HG03460 (cell line): ENCODE measurements at regions not wholly inside any gene's neighbourhood (a gene's known extent, or its start where the extent isn't known, plus 50 kb on each side); places are given as distances from the start of the nearest gene placed in this dataset.

Experiments
- ATAC-seq: cut with Tn5 transposase; IDR thresholded peaks from one replicate; pipeline ENCODE4 v1.9.1; 2021; ENCODE audit not compliant: unreplicated experiment

GRCh38 chr7:33750177-33750576 is 155.2 kb upstream of the BMPER start:
- ATAC-seq = peak; percentile 56

GRCh38 chr7:33751443-33751842 is 153.9 kb upstream of the BMPER start:
- no peak for ATAC-seq

DNA sequence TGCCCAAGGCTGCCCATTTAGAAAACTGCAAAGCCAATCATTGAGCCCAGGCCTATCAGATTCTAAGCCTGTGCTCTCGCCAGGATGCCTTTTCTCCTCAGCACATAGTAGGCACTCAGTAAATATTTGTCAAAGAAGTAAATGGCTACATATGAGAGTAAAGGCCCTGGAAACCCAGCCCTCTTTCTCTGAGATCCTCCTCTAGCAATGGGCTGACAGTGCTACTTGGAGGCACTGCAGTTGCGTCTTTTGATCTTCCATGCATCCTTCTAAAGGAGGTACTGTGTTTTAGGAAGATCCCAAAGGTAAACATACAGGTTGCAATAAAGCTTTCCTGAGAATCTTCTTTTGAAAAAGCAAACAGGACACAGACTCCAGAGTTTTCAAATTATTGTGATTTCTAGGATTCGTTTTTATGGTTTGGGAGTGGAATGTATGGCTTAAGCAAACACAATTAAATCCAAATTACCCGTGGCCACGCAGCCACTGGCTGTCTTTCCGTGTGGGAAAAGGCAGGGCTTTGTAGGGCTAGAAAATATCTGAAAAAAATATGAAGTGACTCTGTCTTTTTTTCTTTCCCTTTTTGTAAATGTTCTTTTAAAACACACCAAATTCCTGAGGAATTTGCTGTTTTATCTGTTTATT is 151.3 kb upstream of the BMPER start:
- ATAC-seq = no peak

- ATAC-seq = no peak
Observed at GRCh38 chr7:33754933-33755928, 150.1 kb upstream of the BMPER start.

DNA sequence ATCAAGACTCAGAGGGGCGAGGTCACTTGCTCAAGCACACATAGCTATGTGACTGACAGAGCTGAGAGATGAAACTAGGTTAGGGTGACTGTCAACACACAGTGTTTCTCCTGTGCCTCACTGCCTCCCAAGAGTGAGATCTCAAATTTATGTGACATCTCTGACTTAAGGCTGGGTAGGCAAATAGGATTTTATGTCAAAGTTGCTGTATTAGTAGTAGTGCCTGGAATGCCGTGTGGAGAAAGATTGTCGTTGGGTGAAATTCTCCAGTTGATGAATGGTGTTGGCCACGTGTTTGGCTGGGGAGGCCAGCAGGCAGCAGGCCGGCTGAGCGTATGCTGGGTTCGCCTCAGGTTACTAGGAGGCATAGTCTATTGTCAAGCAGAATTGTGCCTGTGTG is 148.3 kb upstream of the BMPER start:
- no peak for ATAC-seq

DNA sequence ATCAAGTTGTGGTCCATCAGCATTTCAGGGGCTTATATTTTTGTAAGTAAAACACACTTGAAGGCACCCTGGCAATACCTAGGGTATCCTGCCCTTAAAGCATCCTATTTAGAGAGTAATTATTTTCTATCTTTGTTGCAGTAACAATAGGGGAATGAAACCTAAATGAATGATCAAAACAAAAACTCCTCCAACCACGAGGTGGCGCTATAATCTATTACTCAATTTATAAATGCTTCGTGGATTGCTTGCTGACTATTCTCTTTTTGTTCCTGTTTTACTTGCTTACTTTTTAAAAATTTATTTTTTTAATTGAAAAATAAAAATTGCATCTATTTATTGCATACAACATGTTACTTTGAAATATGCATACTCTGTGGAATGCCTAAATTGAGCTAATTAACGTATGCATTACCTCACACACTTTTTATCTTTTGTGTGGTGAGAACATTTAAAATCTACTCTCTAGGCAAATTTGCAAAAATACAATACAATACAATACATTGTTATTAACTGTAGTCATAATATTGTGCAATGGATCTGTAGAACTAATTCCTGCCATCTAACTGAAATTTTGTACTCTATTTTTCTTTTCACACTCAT is 147.7 kb upstream of the BMPER start:
- no peak for ATAC-seq

DNA sequence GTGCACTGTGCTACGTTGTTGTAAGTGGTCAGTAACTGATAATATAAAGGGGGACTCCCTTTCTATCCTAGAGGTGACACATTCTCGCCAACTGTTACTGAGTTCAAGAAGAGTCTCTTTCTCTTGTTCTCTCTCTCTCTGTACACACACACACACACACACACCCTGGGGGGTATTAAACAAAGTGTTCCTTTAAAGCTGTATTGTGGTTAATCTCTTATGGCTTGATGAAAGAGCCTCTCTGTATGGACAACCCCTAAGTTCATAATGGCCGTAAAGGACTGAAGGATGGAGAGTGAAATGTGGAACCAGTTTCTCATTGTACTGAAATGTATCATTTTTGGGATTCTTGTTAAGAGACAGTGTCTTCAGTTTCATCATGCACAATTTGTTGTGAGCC is 145.2 kb upstream of the BMPER start:
- no peak for ATAC-seq

- ATAC-seq = no peak
Observed at GRCh38 chr7:33760834-33761233, 144.5 kb upstream of the BMPER start.

DNA sequence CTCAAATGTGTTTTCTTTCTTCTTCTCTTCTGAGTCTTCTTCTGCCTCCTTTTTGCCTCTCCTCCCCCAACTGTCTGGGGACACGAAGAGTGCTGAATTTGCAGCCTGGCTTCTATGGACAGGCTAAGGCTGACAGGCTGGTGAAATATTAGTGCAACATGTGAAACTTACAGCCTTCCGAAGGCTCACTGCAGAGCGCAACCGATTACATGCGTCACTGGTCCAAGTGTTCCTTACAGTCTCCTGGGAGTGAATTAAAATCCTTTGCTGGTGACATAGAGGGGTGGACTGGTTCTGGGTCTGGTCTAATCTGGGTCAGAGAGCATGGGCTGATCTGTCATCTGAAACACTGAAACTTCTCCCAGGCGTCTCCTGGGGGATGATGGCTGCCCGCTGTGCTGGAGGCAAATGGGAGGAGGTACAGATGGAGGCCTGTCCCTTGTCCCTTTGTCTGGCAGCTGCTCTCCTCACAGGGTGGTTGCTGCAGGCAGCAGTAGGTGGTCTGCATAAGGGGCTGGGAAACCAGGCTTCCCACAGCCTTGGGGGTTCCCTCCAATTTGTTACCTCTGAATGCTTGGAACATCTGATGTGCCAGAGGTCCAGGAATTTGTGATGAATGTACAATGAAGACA is 143.8 kb upstream of the BMPER start:
- no peak for ATAC-seq

DNA sequence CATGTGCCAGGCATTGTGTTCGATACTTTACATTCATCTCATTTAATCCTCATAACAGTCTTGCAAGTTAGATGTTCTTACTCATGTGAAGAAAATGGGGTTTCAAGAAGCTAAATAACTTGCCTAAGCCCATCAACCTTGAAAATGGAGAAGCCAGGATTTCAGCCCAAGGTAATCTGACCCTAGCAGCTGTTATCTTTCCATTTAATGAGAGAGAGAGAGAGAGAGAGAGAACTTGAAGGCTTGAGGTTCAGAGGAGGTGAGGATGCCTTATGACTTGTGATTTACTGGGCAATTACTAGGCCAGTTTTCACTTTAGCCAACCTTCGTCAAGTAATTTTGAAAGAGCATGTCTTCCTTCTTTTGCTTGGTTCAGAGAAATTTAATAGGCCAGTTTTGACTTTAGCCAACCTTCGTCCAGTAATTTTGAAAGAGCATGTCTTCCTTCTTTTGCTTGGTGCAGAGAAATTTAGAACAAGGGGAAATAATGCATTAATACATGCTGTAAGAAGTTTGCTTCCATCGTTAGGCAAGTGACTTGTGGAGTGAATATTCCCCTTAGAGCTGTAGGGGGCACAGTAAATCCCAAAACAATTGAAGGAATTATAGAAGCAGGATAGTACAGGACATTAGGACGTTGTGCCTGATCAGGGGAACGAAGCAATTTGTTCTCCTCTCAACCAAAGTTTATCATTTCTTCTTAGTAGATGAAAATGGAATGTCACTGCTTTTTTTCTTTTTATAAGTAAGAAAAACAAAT is 143.0 kb upstream of the BMPER start:
- no peak for ATAC-seq

DNA sequence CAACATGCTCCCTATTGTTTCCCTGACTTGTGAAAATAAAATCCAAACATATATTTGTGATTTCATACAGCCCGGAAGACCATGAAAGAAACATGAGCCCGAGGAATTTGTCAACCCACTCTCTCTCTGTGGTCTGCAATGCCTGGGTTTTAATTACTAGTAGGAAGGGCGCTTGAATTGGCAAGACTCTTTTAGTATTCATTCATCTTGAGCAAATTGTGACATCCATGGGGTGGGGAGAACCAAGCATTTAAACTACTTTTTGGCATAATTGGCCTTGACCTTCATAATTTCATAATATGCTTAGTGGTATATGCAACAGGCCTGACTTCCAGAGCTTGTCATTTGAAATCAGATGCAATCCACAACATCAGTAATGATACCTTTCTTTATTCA is 142.4 kb upstream of the BMPER start:
- no peak for ATAC-seq

DNA sequence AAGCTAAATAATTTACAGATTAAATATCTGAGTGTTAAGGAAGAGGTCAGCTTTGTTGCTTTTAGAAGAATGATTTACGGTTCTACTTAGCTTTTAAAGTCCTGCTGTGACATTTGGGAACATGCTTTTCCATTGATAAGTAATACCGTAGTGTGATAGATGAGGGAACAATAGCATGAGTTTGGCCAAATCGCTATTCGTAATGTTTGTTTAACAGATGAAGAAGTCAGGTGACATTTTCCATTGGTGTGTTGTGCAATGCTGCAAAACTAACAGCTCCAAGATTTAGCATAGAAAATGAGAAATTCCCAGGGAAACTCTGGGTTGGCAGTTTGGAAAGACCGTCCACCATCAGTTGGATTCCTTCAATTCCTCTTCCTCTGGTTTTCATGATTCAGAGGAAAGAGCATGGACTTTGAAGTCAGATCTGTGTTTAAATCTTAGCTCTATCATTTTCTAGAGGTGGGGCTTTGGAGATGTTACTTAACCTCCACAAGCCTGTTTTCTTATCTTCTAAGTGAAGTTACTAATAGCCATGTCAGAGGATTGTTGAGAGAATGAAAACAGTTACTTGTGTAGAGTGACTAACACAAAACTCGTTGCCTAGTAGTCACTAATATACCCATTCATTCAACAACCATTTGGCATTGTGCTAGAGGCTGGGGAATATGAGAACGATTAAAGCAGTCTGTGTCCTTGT is 140.4 kb upstream of the BMPER start:
- no peak for ATAC-seq

GRCh38 chr7:33766405-33766804 is 138.9 kb upstream of the BMPER start:
- ATAC-seq = no peak

GRCh38 chr7:33769930-33770329 is 135.4 kb upstream of the BMPER start:
- no peak for ATAC-seq

DNA sequence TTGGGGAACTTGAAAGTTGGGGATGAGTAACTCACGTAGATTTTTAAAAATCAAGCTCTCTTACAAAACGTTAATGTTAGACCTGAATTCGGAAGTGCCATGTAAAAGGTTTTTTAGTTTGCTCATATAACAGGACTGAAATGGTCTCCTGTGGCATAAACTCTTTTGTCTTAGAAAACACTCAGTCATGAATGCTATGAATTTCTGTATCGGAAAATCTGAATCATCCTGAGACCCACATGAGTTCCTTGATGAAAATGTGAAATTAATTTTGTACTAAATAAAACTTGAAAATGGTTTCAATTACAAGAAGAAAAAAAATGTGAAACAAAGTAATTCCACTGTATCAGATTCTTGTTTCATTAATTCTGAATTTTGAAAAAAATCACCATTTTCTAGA is 134.8 kb upstream of the BMPER start:
- no peak for ATAC-seq

- no peak for ATAC-seq
Observed at GRCh38 chr7:33771422-33771821, 133.9 kb upstream of the BMPER start.

DNA sequence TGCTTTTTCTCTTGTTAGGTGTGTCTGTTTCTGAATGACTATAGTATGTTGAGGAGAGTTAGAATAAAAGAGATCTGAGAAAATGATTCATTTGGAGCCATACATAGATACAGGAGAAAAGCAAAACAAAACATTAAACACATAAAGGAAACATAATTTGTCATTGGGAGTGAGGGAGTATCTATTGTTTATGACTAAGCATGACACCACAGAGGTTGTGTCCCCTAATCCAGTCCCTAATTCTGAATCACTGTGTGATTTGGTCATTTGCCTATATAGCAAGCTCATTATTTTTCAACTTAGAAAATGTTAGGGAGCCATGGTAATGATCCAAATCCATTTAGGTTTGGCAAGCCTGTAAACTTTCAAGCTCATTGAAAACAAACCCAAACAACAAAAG is 132.3 kb upstream of the BMPER start:
- ATAC-seq = no peak

DNA sequence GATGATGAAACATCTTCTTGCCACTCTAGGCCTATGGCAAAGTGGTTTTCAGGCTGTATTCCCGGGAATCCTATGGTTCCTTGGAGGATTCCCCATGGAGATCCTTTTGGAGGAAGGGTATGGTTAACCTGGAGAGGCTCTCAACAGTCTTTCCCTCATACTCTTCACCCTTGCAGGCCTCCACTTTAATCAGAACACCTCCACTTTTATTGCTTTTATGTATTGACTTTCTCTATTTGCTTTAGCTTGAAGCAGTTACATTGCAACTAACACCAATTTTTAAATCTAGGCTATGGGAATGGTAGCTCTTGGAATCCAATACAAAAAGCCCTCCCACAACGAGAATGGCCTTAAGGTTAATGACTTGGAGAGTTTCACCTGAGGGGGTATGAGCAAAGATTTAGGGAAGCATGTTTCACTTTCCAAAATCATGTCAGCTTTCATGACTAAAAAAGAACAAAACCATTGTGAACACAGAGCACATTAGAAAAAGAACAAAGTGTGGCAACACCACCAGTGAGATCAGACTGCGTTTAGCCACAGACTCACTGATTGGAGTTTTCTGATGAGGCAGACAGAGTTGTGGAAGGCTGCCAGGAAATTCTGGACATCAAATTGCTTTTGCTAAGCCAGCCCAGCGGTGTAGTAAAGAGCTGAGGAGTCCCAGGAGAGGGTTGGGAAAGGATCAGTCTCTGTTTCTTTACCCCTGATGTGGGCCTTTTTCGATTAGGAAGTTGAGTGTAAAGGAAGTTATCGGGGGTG is 130.4 kb upstream of the BMPER start:
- ATAC-seq = no peak

GRCh38 chr7:33775790-33776189 is 129.5 kb upstream of the BMPER start:
- ATAC-seq = no peak
